Fibroblast of gingiva (primary cell): ENCODE measurements at regions not wholly inside any gene's neighbourhood (a gene's known extent, or its start where the extent isn't known, plus 50 kb on each side); places are given as distances from the start of the nearest gene placed in this dataset.

ENCODE experiments used
- DNase-seq: peaks from one replicate; pipeline ENCODE4 v3.0.0-alpha.2; 2011; ENCODE audit warnings: low read depth

DNA sequence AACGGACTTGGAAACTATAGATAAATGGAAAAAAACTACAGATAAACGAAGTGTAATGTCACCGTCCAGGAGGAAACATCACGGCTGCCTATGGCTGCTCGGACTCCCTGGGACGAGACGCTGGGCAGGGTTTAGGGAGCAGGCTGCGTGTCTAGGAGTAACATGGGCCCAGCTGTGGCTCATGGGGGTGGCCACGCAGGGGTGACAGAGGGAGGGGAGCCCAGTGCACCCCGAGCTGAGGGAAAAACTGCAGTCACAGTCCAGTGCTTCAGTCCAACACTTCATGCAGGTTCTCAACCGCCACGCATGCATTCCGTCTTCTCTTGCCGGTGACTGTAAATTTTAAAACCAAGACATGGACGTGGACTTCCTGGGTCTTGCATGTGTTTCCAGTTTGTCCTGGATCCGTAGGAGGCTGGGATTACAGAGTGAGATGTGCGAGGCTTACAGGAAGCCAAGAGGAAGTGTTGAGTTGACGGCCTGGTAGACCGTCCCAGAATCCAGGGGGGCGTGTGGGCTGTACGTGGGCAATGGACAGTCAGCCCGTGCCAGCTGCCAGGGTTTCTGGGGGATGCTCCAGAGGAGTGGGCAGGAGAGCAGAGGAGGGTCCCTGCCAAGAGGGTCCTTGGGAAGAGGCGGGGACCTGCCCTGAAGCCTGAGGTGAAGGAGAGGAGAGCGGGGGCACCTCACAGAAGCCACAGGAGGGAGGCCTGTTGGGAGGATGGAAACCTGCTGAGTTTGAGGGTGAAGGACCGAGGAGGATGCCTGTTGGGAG, 691.4 kb downstream of the BRD1 start:
- no peak for DNase-seq

DNA sequence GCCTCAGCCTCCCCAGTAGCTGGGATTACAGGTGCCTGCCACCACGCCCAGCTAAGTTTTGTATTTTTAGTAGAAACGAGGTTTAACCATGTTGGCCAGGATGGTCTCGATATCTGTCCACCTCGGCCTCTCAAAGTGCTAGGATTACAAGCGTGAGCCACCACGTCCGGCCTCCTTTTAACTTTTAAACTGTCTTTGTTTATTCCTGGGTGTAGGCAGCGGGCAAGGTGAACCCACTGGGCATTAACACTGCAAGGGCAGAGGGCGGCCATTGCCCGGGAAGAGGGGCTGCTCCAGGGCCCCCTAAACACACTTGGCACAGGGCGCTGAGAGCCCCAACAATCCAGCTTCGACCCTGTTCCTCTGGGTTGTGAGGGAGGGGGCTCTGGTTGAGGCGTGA, 693.6 kb downstream of the BRD1 start:
- DNase-seq, result no peak

DNA sequence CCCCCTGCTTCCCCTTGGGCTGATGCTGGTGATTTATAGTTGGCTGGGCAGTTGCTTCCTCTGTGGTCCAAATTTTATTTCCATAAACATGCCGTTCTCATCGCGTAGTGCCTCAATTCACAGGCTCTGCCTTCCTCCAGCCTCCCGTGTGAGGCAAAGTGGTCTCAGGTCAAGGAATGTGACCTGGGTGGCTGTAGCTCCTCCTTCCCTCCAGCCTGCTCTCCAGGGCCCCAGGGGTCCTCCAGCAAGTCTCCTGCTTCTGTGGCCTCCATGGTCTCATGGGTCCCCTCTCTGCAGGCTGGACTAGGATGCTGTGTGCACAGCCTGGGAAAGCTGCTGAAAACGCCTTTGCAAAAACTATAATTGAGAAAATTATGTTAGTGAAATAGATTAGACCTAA, 694.1 kb downstream of the BRD1 start:
- DNase-seq, result no peak

DNA sequence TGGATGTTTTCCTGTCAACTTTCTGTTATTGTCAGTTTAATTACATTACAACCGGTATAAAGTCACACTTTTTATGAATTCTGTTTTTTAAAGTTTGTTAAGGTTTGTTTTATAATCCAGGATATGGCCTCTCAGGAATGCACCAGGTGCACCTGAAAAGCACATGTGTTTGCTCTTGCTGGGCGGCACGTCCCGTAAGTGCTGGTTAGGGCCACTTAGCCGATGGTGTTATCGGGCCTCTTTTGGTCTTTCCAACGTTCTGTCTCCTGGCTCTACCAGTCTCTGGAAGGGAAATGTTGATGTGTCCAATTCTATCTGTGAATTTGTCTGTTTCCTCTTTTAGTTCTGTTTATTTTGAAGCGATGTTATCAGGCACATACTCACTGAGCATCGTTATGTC, 695.7 kb downstream of the BRD1 start:
- DNase-seq, result no peak

DNA sequence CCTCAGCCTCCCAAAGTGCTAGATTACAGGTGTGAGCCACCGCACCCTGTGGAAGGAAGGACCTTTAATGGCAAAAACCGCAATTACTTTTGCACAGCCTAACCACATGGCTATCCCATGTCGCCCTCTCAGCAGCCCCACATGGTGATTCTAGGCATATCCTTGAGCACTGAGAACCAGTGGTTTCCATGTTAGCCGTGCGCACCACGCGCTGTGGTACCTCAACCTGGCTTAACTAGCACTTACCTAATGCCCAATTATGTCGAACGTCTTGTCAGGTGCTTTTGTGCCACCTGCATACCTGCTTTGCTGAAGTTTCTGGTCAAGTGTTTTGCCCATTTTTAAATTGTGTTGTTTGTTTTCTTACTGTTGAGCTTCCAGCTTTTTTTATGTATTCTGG, 697.9 kb downstream of the BRD1 start:
- DNase-seq, result no peak

DNA sequence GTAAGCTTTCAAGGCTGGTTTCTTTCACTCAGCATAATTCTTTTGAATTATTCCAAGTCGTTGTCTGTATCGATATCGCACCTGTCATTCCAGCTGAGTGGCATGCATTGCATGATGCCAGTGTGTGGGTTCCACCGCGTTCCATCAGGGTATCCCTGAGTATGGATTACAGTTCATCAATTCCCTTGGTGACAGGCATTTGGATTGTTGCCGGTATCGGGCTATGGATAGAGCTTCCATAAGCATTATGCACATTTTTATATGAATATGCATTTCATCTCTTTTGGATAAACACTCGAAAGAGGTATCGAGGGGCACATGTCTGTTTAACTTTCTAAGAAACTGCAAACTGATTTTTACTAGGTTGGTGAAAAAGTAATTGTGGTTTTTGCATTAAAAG, 698.8 kb downstream of the BRD1 start:
- DNase-seq, result no peak

DNA sequence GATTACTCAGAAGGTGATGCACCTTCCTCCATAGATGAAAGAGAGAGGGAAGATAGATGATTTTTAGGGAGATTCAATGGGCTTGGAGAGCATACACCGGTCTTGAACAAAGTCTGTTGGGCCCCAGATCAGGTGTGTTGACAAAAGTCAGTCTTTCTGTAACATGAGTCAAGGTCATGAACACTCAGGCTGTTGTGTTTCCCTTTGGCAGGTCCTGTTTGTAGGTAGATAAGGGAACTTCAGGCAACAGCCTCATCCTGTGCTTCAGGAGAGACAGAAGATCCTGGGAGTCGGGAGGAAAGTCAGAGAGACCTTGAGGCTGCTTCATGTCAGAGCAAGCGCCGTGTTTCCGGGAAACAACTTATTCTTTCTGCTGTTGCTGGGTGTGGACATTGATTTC, 703.1 kb downstream of the BRD1 start:
- DNase-seq, result no peak

DNA sequence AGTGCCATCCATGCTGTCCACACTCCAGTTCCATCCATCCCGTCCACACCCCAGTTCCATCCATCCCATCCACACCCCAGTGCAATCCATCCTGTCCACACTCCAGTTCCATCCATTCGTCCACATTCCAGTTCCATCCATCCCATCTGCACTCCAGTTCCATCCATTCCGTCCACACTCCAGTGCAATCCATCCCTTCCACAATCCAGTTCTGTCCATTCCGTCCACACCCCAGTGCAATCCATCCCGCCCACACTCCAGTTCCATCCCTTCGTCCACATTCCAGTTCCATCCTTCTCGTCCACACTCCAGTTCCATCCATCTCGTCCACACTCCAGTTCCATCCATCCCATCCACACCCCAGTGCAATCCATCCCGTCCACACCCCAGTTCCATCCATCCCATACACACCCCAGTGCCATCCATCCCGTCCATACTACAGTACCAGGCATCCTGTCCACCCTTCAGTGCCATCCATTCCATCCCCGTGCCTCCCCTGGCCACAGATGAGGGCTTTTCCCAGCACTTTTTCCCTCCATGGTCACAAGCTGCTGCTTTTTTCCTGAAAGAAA, 704.0 kb downstream of the BRD1 start:
- DNase-seq, result no peak

DNA sequence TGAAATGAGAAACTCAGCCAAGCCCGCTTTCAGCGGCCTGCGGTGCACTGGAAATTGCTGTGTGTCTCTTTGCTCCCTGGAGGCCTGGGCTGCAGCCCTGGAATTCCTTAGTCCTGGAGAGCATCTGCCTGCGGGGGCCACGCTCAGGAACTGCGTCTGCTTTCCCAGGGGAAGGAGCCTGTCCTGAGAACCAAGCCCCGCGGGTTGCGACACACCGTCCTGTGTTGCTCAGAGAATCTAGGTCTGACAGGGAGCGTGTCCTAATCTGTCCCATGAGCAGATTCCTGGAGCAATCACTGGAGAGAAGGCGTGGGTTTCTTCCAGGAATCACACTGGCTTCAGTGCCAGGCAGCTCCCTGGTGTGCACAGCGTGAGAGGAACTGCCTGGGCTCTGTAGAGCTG, 708.1 kb downstream of the BRD1 start:
- DNase-seq, result no peak

DNA sequence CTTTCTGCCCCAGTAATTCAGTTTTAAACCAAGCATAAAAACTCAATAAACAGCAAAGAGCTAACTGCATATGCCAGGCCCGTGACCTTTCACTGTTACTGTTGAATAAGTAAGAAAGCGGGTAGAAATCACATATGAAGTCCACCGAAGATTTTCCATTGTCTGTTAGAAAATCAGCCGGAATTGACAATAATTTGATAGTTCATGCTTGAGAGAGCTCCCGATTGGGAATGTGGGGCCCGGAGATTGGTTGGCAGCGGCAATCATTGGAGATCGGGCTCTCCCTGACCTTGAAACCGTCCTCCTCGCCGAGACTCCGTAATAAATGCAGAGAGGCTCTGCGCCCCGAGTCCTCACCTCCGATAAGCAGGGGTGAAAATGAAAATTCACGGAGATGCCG, 709.6 kb downstream of the BRD1 start:
- DNase-seq, result no peak

DNA sequence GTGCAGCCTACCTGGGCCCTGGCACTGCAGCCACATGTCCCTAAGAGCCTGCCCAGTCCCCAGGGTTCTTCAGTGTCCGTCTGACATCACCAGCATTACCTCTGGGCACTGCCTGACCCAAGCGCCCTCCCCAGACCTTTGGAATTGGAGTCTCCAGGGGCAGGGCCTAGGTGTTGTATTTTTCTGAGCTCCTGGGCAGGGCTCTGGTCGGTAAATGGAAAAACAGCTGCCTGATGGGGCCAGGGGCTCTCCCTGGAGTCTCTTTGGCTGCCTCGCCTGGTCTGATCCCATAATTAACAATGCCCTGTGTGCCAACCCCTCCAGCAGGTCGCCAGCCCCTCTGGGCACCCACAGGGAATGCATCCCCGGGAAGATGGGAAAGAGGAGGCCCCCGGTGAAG, 710.2 kb downstream of the BRD1 start:
- DNase-seq, result no peak

DNA sequence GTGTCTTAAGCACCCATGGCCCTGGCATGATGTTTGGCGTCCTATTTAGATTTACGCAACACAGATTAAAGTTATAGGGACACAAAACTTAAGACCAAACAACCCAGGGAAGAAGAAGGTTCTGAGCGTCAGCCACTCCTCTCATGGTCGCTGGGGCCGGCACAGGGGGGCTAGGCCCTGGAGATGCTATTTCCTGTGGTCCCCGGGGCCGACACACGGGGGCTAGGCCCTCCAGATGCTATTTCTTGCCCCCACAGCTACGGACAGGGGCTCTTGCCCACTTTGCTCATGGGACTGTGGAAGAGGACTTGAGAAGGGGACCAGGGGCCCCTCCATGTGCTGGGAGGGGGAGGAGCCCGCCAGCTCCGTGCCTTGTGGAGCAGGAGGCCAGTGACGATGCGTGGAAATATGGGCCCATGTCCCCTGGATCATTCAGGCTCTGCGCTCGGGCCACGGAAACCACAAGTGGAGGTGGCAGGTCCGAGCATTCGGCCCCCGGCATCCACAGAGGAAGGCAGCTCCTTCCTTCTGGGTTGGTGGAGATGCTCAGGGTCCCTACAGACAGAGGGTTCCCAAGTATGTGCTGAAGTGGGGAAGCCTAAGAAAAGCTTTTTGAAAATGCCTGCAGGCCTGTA, 711.1 kb downstream of the BRD1 start:
- DNase-seq, result no peak

DNA sequence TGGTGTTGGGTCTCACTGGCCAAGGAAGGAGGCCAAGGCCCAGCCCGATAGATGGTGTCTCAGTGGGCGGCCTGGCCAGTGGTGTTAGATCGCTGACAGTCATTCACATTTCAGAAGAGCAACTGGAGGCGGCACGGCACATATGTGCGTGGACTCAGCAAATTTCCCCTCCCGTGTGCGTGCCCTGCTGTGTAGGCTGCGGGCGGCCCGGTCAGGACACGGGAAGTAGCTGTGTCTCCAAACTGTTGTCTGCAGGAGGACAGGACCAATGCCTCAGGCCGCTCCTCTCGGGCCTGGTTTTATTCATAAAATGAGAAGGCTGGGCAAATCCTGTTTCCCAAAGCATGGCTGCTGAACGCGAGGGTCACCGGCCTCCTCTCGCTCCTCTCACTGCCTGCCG, 711.7 kb downstream of the BRD1 start:
- DNase-seq, result no peak

DNA sequence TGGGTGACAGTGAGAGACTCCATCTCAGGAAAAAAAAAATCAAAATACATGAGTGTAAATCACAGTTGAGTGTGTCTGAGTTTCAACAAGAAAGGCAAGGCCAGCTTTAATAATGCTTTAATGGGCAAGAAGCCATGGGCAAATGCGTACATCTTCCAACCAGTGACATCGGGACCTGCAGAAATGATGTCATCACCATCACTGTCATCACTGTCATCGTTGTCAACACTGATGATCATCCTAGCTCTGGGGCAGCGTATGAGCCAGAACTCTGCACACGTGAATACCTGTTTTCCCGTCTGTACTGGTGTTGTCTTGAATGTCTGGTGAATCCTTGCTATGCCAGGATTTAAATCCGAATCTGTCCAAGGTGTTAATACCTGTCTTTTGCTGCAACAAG, 712.5 kb downstream of the BRD1 start:
- DNase-seq, result no peak

DNA sequence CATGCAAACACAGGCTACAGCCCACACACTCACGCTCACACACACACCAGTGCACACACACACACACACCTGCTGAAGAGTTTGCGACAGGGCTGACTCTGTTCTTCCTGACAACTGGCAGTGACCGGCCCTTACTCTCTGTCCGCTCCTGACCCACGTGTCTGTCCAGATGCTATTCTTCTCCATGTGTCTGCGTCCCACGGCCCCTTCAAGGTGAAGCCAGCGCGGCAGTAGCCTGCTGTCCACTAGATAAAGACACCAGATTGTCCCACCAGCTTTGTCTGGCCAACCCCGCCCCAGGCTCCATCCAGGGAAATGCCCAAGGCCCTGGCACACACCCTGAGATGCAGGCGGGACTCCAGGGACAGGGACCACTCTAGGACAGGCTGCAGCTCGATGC, 713.9 kb downstream of the BRD1 start:
- no peak for DNase-seq

DNA sequence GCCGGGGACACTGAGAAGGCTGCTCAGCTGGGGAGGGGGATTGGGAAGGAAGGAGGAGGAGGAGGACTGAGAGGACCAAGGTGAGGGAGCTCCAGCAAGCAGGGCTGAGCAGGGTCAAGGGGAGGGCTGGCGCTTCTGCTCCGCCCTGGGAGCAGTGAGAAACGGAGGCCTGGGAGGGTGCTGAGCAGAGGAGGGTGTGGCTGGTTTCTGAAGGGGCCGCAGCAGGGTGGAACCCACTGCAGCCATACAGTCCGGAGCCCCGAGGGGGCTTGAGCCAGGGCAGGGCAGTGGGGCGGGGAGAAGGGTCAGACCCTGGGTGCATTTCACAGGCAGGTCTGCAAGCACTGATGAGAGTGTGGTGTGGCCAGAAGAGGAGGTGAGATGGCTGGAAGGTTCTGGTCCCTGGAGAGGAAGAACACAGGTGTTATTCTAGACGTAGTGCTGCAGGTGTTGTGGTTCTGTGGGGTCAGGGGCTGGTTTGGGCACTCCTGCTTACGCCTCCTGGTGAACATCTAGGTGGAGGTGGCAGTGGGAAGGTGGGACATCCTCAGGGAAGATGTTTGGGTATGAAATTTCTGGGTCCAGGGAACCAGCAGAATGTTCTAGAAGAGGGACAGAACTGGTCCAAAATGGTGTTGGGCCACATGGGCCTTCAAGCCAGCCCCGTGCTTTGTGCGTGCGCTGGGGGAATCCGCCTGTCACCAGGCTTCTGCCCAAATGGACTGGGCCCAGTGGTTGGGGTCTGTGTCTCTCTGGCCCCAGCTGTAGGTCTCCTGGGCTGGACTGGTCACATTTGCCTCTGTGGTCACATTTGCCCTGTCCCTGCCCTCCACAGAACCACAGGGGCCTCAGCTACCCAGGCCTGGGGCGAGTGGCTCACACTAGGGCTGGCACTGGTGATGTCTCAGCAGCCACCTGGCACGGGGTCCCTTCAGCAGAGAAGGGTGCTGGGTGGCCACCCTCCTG, 714.7 kb downstream of the BRD1 start:
- no peak for DNase-seq

DNA sequence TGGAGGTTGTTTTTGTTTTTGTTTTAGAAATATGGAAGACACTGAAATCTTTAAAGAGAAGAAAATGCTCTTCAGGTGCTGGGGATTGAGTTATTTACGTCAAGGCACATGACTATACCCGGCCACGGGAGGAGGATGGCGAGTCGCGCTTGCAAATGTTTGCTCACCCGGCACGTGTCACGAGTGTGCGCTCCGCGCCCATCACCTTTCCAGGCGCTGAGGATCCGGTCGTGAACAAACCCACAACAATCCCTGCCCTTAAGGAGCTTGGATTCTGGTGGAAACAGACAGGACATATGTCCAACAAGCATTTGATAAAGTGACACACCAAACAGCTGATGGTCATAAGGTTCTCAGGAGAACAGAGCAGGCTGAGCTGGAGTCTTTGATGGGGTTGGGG, 715.5 kb downstream of the BRD1 start:
- no peak for DNase-seq

DNA sequence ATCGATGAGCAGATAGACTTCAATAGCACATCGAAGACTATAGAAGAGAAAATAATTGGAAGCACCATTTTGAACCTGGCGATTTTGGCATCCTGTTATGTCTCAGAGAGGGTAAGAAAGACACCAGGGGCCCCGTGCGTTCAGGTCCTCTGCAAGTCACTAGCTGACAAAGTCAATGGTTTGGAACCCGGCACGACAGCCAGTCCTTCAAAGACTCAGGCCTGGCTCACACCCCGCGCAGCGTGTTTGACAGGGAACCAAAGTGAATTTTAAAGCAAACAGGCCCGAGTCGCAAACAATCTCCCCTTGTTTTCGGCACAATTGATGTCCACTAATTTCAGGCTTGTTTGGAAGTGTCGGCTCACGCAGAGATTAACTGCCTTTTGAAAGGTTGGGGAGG, 716.6 kb downstream of the BRD1 start:
- no peak for DNase-seq

DNA sequence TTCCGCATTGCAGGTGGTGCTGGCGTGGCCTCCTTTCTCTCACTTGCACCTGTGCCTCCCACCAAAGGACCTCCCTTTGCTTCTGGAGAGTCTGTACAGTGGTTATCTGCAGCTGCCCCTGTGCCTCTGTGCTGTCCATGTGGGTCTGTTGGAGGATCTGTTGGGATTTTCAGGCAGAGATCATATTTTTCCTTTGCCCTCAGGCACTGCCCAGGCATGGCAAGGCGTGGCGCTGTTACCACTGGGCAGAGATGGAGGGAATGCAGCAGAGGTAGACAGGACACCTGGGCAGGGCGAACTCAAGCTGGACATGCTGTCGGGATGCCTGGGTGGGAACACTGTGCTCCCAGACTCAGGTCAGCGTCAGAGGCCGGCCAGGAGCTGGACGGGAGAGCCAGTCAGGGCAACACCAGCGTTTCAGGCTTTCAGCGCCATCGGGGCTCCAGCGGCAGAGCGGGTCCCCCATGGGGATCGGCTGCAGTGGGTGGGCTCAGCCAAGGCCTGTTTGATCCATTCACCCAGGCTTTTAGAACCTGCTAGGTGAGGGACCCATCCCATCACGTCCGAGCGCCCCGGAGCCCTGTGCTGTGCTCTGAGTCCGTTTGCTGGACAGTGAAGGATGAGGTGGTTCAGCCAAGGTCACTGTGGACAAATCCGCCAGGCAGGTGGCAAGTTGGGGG, 718.9 kb downstream of the BRD1 start:
- no peak for DNase-seq

DNA sequence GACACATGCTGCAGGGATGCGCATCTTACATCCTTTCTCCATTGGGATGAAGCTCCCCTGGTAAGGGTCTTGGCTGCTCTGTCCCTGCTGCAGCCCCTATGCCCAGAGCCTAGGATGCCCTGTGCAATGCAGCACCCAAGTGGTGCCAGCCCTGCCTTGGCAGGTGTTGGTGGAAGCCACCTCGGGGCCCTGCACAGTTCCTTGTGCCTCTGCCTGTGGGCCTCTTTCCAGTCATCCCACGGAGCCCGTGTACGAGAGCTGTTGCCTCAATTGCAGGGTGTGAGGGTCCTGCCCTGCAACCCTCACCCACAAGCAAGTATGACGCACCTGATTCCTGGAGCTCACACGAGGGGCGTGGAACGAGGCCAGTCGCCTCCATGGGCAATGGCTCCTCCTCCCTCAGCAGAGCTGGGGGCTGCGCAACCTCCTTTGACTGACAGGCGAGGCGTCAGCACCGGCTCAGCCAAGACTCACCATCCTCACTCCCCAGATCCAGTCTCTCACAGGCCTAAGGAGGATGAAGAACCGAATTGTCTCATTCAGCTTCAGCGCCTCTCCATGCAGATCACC, 719.6 kb downstream of the BRD1 start:
- no peak for DNase-seq

DNA sequence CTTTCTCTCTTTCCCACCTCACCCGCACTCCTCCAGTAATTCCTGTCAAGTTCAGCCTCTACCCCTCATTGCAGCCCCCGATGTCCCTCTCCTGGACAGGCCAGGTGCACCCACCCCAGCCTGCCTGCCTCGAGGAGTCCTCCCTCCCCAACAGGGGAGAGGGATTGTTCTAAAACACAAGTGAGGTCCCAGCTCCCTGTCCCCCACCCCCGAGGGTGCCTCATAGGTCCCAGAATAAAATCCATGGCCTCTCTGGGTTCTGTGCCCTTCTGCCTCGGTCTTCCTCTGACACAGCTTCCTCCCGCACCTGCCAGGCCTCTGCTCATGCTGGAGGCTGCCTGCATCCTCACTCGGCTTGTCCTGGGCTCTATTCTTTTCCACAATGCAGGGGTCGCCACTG, 720.1 kb downstream of the BRD1 start:
- no peak for DNase-seq

DNA sequence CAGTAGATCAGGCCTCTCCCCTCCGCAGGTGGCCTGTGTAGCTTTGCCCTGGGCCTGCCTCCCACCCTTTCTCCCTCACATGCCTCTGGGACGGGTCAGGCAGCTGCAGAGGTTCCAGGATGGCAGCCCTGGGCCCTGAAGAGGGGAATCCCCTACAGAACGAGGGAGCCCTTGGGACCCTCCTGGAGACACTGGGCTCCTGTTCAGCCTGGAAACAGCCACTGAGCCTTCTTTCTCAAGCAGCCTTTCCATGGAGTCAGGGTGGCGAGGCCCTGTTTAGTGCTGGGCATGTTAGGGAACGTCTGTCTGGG, 720.9 kb downstream of the BRD1 start:
- no peak for DNase-seq
